Retinal pigment epithelial cell (primary cell): ENCODE measurements at regions not wholly inside any gene's neighbourhood (a gene's known extent, or its start where the extent isn't known, plus 50 kb on each side); places are given as distances from the start of the nearest gene placed in this dataset.

Experiments used
- DNase-seq: peaks from one replicate; pipeline ENCODE4 v3.0.0-alpha.2; 2010; ENCODE audit warnings: low read depth
- H3K4me3 ChIP-seq: 2 replicates; pipeline ENCODE4 v1.5.1; 2011; ENCODE audit warnings: mild to moderate bottlenecking, low read length, control low read depth, moderate library complexity
- CTCF ChIP-seq: conservative IDR thresholded peaks from 2 replicates; pipeline ENCODE4 v1.5.1; 2011; ENCODE audit warnings: low read depth, low read length, control low read depth, inconsistent platforms

- TF ChIP-seq CTCF: no peak
- DNase-seq: no peak
- H3K4me3 ChIP-seq: no peak overlapping the region
Observed at GRCh38 chr5:2207416-2208238, 324.9 kb upstream of the IRX4 start.

GRCh38 chr5:2207109-2207399 lies 324.3 kb upstream of the IRX4 start:
- H3K4me3 ChIP-seq: no peak overlapping the region
- TF ChIP-seq CTCF: no peak
- DNase-seq: no peak

GRCh38 chr5:2206293-2207108 lies 323.8 kb upstream of the IRX4 start:
- TF ChIP-seq CTCF: no peak
- no peak overlapping the region for H3K4me3 ChIP-seq
- no peak for DNase-seq

GRCh38 chr5:2205596-2206226 lies 323.0 kb upstream of the IRX4 start:
- TF ChIP-seq CTCF: no peak
- no peak overlapping the region for H3K4me3 ChIP-seq
- no peak for DNase-seq

GRCh38 chr5:2205185-2205585 lies 322.5 kb upstream of the IRX4 start:
- TF ChIP-seq CTCF: no peak
- no peak overlapping the region for H3K4me3 ChIP-seq
- DNase-seq: no peak

GRCh38 chr5:2204366-2205184 lies 321.9 kb upstream of the IRX4 start:
- TF ChIP-seq CTCF: no peak
- DNase-seq: no peak
- no peak overlapping the region for H3K4me3 ChIP-seq
